ENCODE measurements at regions not wholly inside any gene's neighbourhood (a gene's known extent, or its start where the extent isn't known, plus 50 kb on each side); places are given as distances from the start of the nearest gene placed in this dataset.

DNA sequence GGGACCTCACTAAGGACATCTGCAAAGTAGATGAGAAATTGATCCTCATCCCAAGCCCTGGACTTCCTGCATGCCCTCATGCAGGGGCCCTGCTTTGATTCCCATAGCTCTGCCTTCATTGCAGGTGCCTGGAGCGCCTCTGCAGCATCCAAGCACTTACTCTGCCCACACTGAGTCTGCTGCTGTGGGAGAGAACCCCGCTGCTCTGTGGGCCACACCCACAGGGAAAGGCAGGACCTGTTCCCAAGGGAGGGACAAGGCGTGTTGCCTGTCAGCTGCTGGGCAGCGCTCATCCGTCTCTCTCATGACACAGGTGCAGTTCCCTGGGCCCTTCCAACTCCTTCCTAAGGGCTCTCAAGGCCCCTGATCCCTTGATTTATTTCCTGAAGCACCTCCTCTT, 266.8 kb upstream of the SMIM21 start:
- TF ChIP-seq, protein P1, sequence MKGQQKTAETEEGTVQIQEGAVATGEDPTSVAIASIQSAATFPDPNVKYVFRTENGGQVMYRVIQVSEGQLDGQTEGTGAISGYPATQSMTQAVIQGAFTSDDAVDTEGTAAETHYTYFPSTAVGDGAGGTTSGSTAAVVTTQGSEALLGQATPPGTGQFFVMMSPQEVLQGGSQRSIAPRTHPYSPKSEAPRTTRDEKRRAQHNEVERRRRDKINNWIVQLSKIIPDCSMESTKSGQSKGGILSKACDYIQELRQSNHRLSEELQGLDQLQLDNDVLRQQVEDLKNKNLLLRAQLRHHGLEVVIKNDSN (IDR thresholded peaks at IDR 0.05), result no peak
- no peak for TF ChIP-seq TEAD4 (IDR thresholded peaks at IDR 0.05)
- no peak for TF ChIP-seq FOXM1 (IDR thresholded peaks at IDR 0.05; ENCODE audit: borderline replicate concordance, low read depth)
- TF ChIP-seq NFIC (IDR thresholded peaks at IDR 0.05), result no peak
- TF ChIP-seq EGR1 (IDR thresholded peaks at IDR 0.05), result no peak
- no peak for TF ChIP-seq CREB1 (IDR thresholded peaks at IDR 0.05; ENCODE audit: low read depth)
- TF ChIP-seq EP300 (IDR thresholded peaks at IDR 0.05; ENCODE audit: borderline replicate concordance), result no peak
- no peak for TF ChIP-seq TAF1 (IDR thresholded peaks at IDR 0.05; ENCODE audit: low read depth)
- TF ChIP-seq YY1 (IDR thresholded peaks at IDR 0.05; ENCODE audit: low read depth), result no peak
- no peak for TF ChIP-seq ZBTB7A (IDR thresholded peaks at IDR 0.05; ENCODE audit: low read depth)
- no peak for TF ChIP-seq RAD21 (IDR thresholded peaks at IDR 0.05; ENCODE audit: low read depth)
- no peak for TF ChIP-seq CEBPB (IDR thresholded peaks at IDR 0.05)
- TF ChIP-seq, protein P2, sequence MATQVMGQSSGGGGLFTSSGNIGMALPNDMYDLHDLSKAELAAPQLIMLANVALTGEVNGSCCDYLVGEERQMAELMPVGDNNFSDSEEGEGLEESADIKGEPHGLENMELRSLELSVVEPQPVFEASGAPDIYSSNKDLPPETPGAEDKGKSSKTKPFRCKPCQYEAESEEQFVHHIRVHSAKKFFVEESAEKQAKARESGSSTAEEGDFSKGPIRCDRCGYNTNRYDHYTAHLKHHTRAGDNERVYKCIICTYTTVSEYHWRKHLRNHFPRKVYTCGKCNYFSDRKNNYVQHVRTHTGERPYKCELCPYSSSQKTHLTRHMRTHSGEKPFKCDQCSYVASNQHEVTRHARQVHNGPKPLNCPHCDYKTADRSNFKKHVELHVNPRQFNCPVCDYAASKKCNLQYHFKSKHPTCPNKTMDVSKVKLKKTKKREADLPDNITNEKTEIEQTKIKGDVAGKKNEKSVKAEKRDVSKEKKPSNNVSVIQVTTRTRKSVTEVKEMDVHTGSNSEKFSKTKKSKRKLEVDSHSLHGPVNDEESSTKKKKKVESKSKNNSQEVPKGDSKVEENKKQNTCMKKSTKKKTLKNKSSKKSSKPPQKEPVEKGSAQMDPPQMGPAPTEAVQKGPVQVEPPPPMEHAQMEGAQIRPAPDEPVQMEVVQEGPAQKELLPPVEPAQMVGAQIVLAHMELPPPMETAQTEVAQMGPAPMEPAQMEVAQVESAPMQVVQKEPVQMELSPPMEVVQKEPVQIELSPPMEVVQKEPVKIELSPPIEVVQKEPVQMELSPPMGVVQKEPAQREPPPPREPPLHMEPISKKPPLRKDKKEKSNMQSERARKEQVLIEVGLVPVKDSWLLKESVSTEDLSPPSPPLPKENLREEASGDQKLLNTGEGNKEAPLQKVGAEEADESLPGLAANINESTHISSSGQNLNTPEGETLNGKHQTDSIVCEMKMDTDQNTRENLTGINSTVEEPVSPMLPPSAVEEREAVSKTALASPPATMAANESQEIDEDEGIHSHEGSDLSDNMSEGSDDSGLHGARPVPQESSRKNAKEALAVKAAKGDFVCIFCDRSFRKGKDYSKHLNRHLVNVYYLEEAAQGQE (IDR thresholded peaks at IDR 0.05; ENCODE audit: low read depth), result no peak
- no peak for TF ChIP-seq TCF12 (IDR thresholded peaks at IDR 0.05; ENCODE audit: low read depth)
- TF ChIP-seq, protein P3, sequence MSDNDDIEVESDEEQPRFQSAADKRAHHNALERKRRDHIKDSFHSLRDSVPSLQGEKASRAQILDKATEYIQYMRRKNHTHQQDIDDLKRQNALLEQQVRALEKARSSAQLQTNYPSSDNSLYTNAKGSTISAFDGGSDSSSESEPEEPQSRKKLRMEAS (IDR thresholded peaks at IDR 0.05), result no peak

DNA sequence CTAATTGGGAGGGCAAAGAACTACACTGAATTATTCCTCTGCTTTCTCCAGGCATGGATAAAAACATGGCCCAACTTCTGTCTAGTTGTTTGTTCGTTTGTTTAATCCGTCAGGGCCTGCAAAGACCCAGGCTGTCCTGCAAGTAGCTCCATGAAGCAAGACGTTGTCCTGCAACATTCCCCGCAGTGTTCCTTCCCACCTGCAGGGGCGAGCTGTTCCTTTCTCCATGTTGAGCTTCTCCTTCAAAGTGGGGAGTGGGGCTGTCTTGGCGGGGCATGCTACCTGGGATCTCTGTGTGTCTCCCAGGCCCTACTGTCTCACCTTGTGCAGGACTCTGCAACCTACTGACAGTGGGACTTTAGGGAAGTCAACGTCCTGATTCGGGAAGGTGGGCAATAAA, 264.0 kb upstream of the SMIM21 start:
- no peak for TF ChIP-seq YY1 (IDR thresholded peaks at IDR 0.05; ENCODE audit: low read depth)
- TF ChIP-seq EGR1 (IDR thresholded peaks at IDR 0.05), result no peak
- no peak for TF ChIP-seq ZBTB7A (IDR thresholded peaks at IDR 0.05; ENCODE audit: low read depth)
- TF ChIP-seq CREB1 (IDR thresholded peaks at IDR 0.05; ENCODE audit: low read depth), result no peak
- TF ChIP-seq, protein P2 (IDR thresholded peaks at IDR 0.05; ENCODE audit: low read depth), result no peak
- TF ChIP-seq TEAD4 (IDR thresholded peaks at IDR 0.05), result no peak
- TF ChIP-seq, protein P3 (IDR thresholded peaks at IDR 0.05), result no peak
- TF ChIP-seq CEBPB (IDR thresholded peaks at IDR 0.05), result no peak
- TF ChIP-seq, protein P1 (IDR thresholded peaks at IDR 0.05), result no peak
- no peak for TF ChIP-seq NFIC (IDR thresholded peaks at IDR 0.05)
- TF ChIP-seq TAF1 (IDR thresholded peaks at IDR 0.05; ENCODE audit: low read depth), result no peak
- no peak for TF ChIP-seq RAD21 (IDR thresholded peaks at IDR 0.05; ENCODE audit: low read depth)
- no peak for TF ChIP-seq EP300 (IDR thresholded peaks at IDR 0.05; ENCODE audit: borderline replicate concordance)
- no peak for TF ChIP-seq FOXM1 (IDR thresholded peaks at IDR 0.05; ENCODE audit: borderline replicate concordance, low read depth)
- no peak for TF ChIP-seq TCF12 (IDR thresholded peaks at IDR 0.05; ENCODE audit: low read depth)

DNA sequence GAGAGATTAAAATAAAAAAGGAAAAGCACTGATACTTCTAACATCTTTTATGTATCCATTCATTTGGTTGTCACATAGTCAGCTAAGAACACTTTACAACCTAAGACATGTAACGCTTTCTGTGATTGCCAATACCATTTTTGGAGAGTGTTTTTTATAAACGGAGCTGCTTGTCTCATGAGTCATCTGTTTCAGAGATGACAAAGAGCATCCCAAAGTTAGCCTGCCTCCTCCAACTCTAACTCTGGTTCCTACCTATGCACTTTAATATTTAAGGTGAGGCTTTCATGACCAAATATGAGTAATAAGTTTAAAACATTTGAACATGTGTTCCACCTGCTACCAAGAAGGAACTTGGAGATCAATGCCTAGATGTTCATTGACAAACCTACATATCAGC, 260.1 kb upstream of the SMIM21 start:
- TF ChIP-seq, protein P2 (IDR thresholded peaks at IDR 0.05; ENCODE audit: low read depth), result no peak
- no peak for TF ChIP-seq YY1 (IDR thresholded peaks at IDR 0.05; ENCODE audit: low read depth)
- no peak for TF ChIP-seq CREB1 (IDR thresholded peaks at IDR 0.05; ENCODE audit: low read depth)
- TF ChIP-seq, protein P1 (IDR thresholded peaks at IDR 0.05), result no peak
- TF ChIP-seq TEAD4 (IDR thresholded peaks at IDR 0.05), result no peak
- no peak for TF ChIP-seq ZBTB7A (IDR thresholded peaks at IDR 0.05; ENCODE audit: low read depth)
- no peak for TF ChIP-seq RAD21 (IDR thresholded peaks at IDR 0.05; ENCODE audit: low read depth)
- TF ChIP-seq, protein P3 (IDR thresholded peaks at IDR 0.05), result no peak
- TF ChIP-seq TCF12 (IDR thresholded peaks at IDR 0.05; ENCODE audit: low read depth), result no peak
- no peak for TF ChIP-seq FOXM1 (IDR thresholded peaks at IDR 0.05; ENCODE audit: borderline replicate concordance, low read depth)
- no peak for TF ChIP-seq EGR1 (IDR thresholded peaks at IDR 0.05)
- no peak for TF ChIP-seq EP300 (IDR thresholded peaks at IDR 0.05; ENCODE audit: borderline replicate concordance)
- TF ChIP-seq TAF1 (IDR thresholded peaks at IDR 0.05; ENCODE audit: low read depth), result no peak
- no peak for TF ChIP-seq NFIC (IDR thresholded peaks at IDR 0.05)
- TF ChIP-seq CEBPB (IDR thresholded peaks at IDR 0.05), result no peak

Data from Ishikawa (cell line).